SK-N-MC (cell line): ENCODE measurements at regions not wholly inside any gene's neighbourhood (a gene's known extent, or its start where the extent isn't known, plus 50 kb on each side); places are given as distances from the start of the nearest gene placed in this dataset.
"Not testable (repeated sequence)": the region's sequence is repeated elsewhere in the genome, so short reads cannot be mapped to it uniquely, and the experiment has no call there.

ENCODE experiments used
- DNase-seq: peaks from one replicate; pipeline ENCODE4 v3.0.0-alpha.2; 2011; ENCODE audit warnings: low read depth, low spot score
- H3K27ac ChIP-seq: fragments of 200-600 bp; sonication (generic); 2 replicates; pipeline ENCODE4 v1.5.1; 2016; ENCODE audit warnings: mixed run types
- H3K36me3 ChIP-seq: fragments of 200-600 bp; sonication (generic); 2 replicates; pipeline ENCODE4 v1.6.1; 2017; ENCODE audit warnings: antibody characterized with exemption, low read length, mixed read lengths; ENCODE audit not compliant: insufficient read depth
- H3K4me3 ChIP-seq: fragments of 200-600 bp; sonication (generic); 2 replicates; pipeline ENCODE4 v1.5.1; 2016
- H3K9ac ChIP-seq: fragments of 200-600 bp; sonication (generic); 2 replicates; pipeline ENCODE4 v1.8.0; 2017; ENCODE audit warnings: mixed run types, mixed read lengths; ENCODE audit not compliant: insufficient read length
- H3K9me3 ChIP-seq: fragments of 200-600 bp; sonication (generic); 2 replicates; pipeline ENCODE4 v1.6.1; 2017; ENCODE audit warnings: low read depth, mild to moderate bottlenecking, antibody characterized with exemption, low read length, moderate library complexity, mixed read lengths
- EZH2 ChIP-seq: fragments of 200-600 bp; sonication (generic); IDR thresholded peaks from one replicate; pipeline ENCODE4 v1.6.1; 2017; ENCODE audit warnings: antibody characterized with exemption
- FOXP2 ChIP-seq: optimal IDR thresholded peaks from 2 replicates; pipeline ENCODE3; 2011; ENCODE audit warnings: mild to moderate bottlenecking, moderate library complexity; ENCODE audit not compliant: insufficient read depth; ENCODE audit errors: extremely low read length, control extremely low read depth
- POLR2AphosphoS5 ChIP-seq: IDR thresholded peaks from 2 replicates; pipeline ENCODE4 v1.6.1; 2012; ENCODE audit warnings: mild to moderate bottlenecking, low read depth, low read length, borderline replicate concordance

DNA sequence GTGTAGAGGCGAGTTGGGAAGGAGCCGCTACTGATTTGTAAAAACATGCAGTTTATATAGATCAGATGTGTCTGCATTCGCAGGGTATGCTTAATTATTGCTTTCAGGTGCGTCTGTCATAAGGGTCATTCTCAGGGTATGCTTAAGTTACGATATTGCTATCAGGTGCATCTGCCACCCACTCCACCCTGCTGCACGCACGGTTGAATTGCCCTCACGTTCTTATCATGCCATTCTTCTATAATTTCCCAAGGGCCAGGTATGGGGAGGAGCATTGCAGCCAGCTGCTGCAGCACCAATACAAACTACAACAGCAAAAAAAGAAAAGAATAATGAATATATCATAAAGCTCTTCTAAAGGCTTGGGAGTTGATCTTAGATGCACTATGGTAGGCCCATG, 230.0 kb downstream of the KBTBD8 start:
- DNase-seq, result no peak
- no peak for TF ChIP-seq FOXP2
- no peak for TF ChIP-seq POLR2AphosphoS5
- no peak for TF ChIP-seq EZH2
- Histone ChIP-seq H3K36me3 (no peaks in the 10 kb centered on the region), H3K9ac (no peak overlapping the region), H3K4me3 (no peak overlapping the region), H3K27ac (no peak overlapping the region), H3K9me3 (no peaks in the 10 kb centered on the region)

DNA sequence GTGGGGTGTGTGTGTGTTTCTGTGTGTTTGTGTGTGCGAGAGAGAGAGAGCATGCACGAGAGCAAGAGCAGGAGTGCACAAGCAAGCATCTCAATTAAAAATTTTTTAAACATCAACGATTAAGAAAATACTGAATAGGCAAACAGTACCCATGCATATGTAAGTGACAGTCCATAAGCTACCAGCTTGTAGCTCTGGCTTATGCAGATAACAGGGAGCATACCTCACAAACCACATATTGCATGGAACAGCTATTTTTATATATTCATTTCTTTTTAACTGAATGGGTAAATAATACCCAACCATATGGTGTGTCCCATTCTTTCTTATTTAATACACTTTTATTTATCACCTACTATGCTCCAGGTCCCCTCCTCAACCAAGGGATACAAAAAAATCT, 234.5 kb downstream of the KBTBD8 start:
- Histone ChIP-seq H3K27ac (no peak overlapping the region), H3K36me3 (no peaks in the 10 kb centered on the region), H3K4me3 (no peak overlapping the region), H3K9ac (no peak overlapping the region), H3K9me3 (no peaks in the 10 kb centered on the region)
- no peak for TF ChIP-seq EZH2
- no peak for DNase-seq

DNA sequence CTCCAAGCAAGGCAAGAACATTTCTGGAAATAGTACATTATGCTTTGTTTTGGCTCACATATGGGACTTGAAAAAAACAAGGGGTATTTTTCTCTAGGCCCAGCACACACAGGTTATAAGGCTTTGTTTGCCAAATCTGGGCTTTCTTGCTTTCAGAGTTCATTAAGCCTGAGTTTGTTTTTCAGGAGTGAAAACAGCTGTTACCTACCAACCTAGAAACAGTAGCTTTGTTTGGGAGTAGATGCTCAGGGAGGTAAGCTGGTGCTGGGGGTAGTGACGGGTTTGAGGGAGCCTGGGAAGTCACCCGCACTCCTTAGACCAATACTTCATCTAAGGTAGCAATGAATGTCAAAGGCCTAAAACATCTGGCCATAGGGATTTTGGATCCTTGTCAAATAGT, 241.2 kb downstream of the KBTBD8 start:
- Histone ChIP-seq H3K9me3 (no peaks in the 10 kb centered on the region), H3K36me3 (no peaks in the 10 kb centered on the region), H3K4me3 (no peak overlapping the region), H3K27ac (no peak overlapping the region), H3K9ac (no peak overlapping the region)
- no peak for DNase-seq
- TF ChIP-seq EZH2, result no peak
- no peak for TF ChIP-seq FOXP2
- no peak for TF ChIP-seq POLR2AphosphoS5

DNA sequence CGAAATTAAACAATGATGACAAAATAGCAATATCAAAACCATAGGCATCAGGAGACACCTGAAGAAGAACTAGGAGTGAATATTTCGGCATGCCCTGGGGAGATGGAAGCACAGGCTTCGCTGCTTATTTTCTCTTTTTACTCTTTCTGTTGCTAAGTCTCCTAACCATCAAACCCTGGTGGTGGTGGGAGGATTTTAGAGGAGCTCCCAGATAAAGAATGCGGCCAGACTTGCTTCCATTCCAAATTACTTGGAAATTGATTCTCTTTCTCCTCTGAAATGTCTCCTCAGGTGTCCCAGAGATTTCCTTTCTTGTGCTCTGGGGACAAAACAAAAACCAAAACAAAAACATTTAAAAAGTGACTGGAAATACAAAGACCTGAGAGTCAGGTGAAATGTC, 243.0 kb downstream of the KBTBD8 start:
- Histone ChIP-seq H3K36me3 (no peaks in the 10 kb centered on the region), H3K9me3 (no peaks in the 10 kb centered on the region), H3K4me3 (no peak overlapping the region), H3K9ac (no peak overlapping the region), H3K27ac (no peak overlapping the region)
- no peak for TF ChIP-seq EZH2
- TF ChIP-seq FOXP2, result no peak
- no peak for TF ChIP-seq POLR2AphosphoS5
- no peak for DNase-seq

DNA sequence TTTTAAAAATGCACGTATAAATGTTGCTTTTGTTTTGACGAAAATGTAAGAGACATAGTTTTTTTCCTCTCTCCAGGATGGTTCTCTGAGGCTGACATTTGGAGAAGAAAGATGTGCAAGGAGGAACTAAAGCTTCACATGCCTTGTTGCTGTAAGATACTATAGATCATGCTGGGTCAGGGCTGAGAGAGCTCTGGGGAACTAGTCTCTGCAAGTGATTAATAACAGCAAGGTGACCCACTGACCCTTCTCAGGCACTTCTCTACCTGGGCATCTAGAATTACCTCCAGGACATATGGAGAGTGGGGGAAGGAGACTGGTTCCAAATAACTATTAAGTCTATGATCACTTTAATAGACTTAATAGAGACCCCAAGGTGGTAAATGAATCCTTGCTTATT, 246.0 kb downstream of the KBTBD8 start:
- no peak for DNase-seq
- H3K36me3 ChIP-seq, result no peaks in the 10 kb centered on the region
- H3K9ac ChIP-seq, result no peak overlapping the region
- no peaks in the 10 kb centered on the region for H3K9me3 ChIP-seq
- TF ChIP-seq POLR2AphosphoS5, result no peak
- TF ChIP-seq EZH2, result no peak
- TF ChIP-seq FOXP2, result no peak
- no peak overlapping the region for H3K27ac ChIP-seq
- no peak overlapping the region for H3K4me3 ChIP-seq

DNA sequence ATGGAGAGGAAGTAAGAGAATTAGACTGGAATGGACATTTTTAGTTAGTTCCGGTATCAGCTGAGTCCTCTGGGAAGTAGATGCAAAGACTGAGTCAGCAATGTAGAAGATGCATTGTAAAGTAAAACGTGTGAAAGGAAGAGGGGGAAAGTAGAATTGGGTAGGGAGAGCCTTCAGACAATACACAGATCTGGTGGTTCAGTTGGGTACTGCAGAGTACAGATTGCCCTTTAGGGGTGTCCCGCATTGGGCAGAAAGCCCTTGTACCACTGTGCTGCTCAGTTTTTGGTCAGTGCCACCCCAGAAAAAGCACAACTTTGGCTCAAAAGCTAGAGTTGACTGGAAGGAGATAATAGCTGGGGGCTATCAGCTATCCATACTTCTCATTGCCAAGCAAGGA, 247.4 kb downstream of the KBTBD8 start:
- no peaks in the 10 kb centered on the region for H3K9me3 ChIP-seq
- H3K36me3 ChIP-seq, result no peaks in the 10 kb centered on the region
- no peak overlapping the region for H3K4me3 ChIP-seq
- H3K27ac ChIP-seq, result no peak overlapping the region
- no peak for TF ChIP-seq POLR2AphosphoS5
- DNase-seq, result no peak
- H3K9ac ChIP-seq, result no peak overlapping the region

DNA sequence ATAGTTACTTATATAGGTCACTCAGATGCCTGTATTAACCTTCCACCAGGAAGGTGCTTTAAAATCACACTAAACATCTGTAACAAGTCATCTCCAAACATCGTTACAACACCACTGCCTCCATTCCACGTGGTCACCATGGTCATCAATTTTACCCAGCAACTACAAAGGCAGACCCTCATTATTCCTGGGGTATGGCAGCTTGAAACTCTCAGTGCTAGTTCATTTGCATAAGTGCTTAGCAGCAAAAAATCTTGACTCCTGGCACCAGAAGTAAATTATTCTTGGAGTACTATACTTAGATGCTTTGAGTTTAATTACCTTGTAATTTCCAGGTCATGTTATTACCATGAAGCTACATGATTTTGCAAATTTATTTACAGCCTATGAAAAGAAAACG, 250.6 kb downstream of the KBTBD8 start:
- no peak overlapping the region for H3K9ac ChIP-seq

DNA sequence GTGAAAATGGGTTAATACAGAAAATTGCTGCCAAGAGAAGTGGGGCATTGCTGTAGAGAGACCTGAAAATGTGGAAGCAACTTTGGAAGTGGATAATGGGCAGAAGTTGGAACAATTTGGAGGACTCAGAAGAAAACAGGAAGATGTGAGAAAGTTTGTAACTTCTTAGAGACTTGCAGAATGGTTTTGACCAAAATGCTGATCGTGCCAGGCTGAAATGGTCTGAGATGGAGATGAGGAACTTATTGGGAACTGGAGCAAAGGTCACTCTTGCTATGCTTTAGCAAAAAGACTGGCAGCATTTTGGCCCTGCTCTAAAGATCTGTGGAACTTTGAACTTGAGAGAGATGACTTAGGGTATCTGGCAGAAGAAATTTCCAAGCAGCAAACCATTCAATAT, 254.8 kb downstream of the KBTBD8 start:
- H3K4me3 ChIP-seq, H3K27ac ChIP-seq, H3K9ac ChIP-seq, DNase-seq, H3K9me3 ChIP-seq, H3K36me3 ChIP-seq: not testable (repeated sequence)

More for the DNA sequence above, 250.6 kb downstream of the KBTBD8 start:
- no peak for DNase-seq
- H3K4me3 ChIP-seq, result no peak overlapping the region
- no peaks in the 10 kb centered on the region for H3K36me3 ChIP-seq
- no peaks in the 10 kb centered on the region for H3K9me3 ChIP-seq
- no peak overlapping the region for H3K27ac ChIP-seq
- TF ChIP-seq FOXP2 (no peak), POLR2AphosphoS5 (no peak), EZH2 (no peak)

DNA sequence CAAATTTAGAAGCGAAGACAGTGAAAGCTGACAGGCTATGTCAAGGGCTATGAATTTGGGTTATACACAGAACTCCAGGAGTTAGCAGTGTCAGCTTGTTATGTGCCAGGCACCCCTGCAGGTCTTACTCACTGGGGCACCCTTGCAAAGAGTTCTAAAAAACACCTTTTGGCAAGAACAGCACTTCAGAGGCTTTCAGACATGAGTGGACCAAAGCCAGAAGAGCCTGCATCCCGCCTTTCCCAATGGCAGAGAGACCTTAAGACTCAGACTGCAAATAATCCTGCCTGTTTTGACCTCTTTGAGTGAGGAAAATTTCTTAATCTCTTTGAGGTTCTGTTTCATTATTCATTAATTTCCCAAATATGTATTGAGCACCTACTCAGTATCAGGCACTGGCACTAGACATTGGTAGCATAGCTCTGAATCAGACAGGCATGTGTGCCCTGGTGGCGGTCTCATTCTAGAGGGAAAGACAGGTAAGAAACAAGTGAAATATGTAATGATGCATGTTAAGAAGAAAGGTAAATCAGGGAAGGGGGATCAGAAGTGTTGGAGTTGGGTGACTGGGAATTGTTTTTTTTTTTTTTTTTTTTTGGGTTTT, 280.0 kb downstream of the KBTBD8 start:
- Histone ChIP-seq H3K27ac (no peak overlapping the region), H3K9me3 (no peaks in the 10 kb centered on the region), H3K9ac (no peak overlapping the region), H3K36me3 (no peaks in the 10 kb centered on the region), H3K4me3 (no peak overlapping the region)
- no peak for DNase-seq
- TF ChIP-seq FOXP2 (no peak), EZH2 (no peak), POLR2AphosphoS5 (no peak)
